ENCODE measurements at regions not wholly inside any gene's neighbourhood (a gene's known extent, or its start where the extent isn't known, plus 50 kb on each side); places are given as distances from the start of the nearest gene placed in this dataset.

- no peak for TF ChIP-seq CTCF (IDR thresholded peaks at IDR 0.05)
- TF ChIP-seq POLR2A (IDR thresholded peaks at IDR 0.05), result no peak
- Histone ChIP-seq H3K36me3 (no peaks in the 10 kb centered on the region), H3K4me1 (no peaks in the 10 kb centered on the region), H3K9me3 (no peaks in the 10 kb centered on the region), H3K4me3 (replicated peaks in 1 of 3) (no peak overlapping the region), H3K27ac (no peak overlapping the region), H3K27me3 (no peaks in the 10 kb centered on the region)
- 97 to 98% methylated on average over 5 of the region's 5 CpGs for WGBS, 2 donors
- no peak for DNase-seq
- intact Hi-C loops (cut with DNase I), result no loop called here
These were observed 2284.3 kb upstream of the PCDH20 start for GRCh38 chr13:63699948-63700347.

GRCh38 chr13:63696055-63696454, 2280.4 kb upstream of the PCDH20 start:
- no peaks in the 10 kb centered on the region for H3K4me1 ChIP-seq
- H3K36me3 ChIP-seq, result no peaks in the 10 kb centered on the region
- H3K27me3 ChIP-seq, result no peaks in the 10 kb centered on the region
- H3K4me3 ChIP-seq (replicated peaks in 1 of 3), result no peak overlapping the region
- no peaks in the 10 kb centered on the region for H3K9me3 ChIP-seq
- TF ChIP-seq CTCF (IDR thresholded peaks at IDR 0.05) (no peak), POLR2A (IDR thresholded peaks at IDR 0.05) (no peak)
- no peak for DNase-seq
- intact Hi-C loops (cut with DNase I), result no loop called here
- H3K27ac ChIP-seq, result no peak overlapping the region

GRCh38 chr13:63693696-63694095, 2278.0 kb upstream of the PCDH20 start:
- Histone ChIP-seq H3K36me3 (no peaks in the 10 kb centered on the region), H3K4me1 (no peaks in the 10 kb centered on the region), H3K27ac (no peak overlapping the region), H3K9me3 (no peaks in the 10 kb centered on the region), H3K27me3 (no peaks in the 10 kb centered on the region), H3K4me3 (replicated peaks in 1 of 3) (no peak overlapping the region)
- DNase-seq, result no peak
- no peak for TF ChIP-seq CTCF (IDR thresholded peaks at IDR 0.05)
- WGBS, 2 donors, result 87 to 91% methylated on average over 8 to 9 of the region's 15 CpGs
- intact Hi-C loops (cut with DNase I), result no loop called here

GRCh38 chr13:63691474-63691873, 2275.8 kb upstream of the PCDH20 start:
- no peak for DNase-seq
- Histone ChIP-seq H3K36me3 (no peaks in the 10 kb centered on the region), H3K4me1 (no peaks in the 10 kb centered on the region), H3K27me3 (no peaks in the 10 kb centered on the region), H3K4me3 (replicated peaks in 1 of 3) (no peak overlapping the region), H3K9me3 (no peaks in the 10 kb centered on the region), H3K27ac (no peak overlapping the region)
- intact Hi-C loops (cut with DNase I), result no loop called here
- TF ChIP-seq POLR2A (IDR thresholded peaks at IDR 0.05) (no peak), CTCF (IDR thresholded peaks at IDR 0.05) (no peak)
- WGBS, 2 donors, result 87 to 91% methylated on average over 3 of the region's 3 CpGs

- no peak overlapping the region for H3K4me3 ChIP-seq (replicated peaks in 1 of 3)
- H3K27me3 ChIP-seq, result no peaks in the 10 kb centered on the region
- no peak for DNase-seq
- H3K4me1 ChIP-seq, result no peaks in the 10 kb centered on the region
- no peak overlapping the region for H3K27ac ChIP-seq
- no peaks in the 10 kb centered on the region for H3K36me3 ChIP-seq
- intact Hi-C loops (cut with DNase I), result no loop called here
- WGBS, 2 donors, result 87 to 88% methylated on average over 5 of the region's 5 CpGs
- no peak for TF ChIP-seq POLR2A (IDR thresholded peaks at IDR 0.05)
- TF ChIP-seq CTCF (IDR thresholded peaks at IDR 0.05), result no peak
- H3K9me3 ChIP-seq, result no peaks in the 10 kb centered on the region
These were observed 2275.0 kb upstream of the PCDH20 start for GRCh38 chr13:63690672-63691071.
